HUES64 (cell line): ENCODE measurements at regions not wholly inside any gene's neighbourhood (a gene's known extent, or its start where the extent isn't known, plus 50 kb on each side); places are given as distances from the start of the nearest gene placed in this dataset.
"Not testable (repeated sequence)": the region's sequence is repeated elsewhere in the genome, so short reads cannot be mapped to it uniquely, and the experiment has no call there.

ENCODE experiments used
- H3K27ac ChIP-seq: 2 replicates; pipeline ENCODE4 v1.7.0; 2013; ENCODE audit warnings: low read depth, low read length, inconsistent platforms
- H3K27me3 ChIP-seq: 2 replicates; pipeline ENCODE4 v1.6.1; 2013; ENCODE audit warnings: mild to moderate bottlenecking, low read length; ENCODE audit not compliant: insufficient read depth
- H3K36me3 ChIP-seq: 2 replicates; pipeline ENCODE4 v1.6.1; 2013; ENCODE audit warnings: mild to moderate bottlenecking, low read length; ENCODE audit not compliant: insufficient read depth
- H3K4me1 ChIP-seq: 2 replicates; pipeline ENCODE4 v1.6.1; 2013; ENCODE audit warnings: mild to moderate bottlenecking, low read length, moderate library complexity; ENCODE audit not compliant: insufficient read depth
- H3K4me3 ChIP-seq: 2 replicates; pipeline ENCODE4 v1.5.1; 2013; ENCODE audit warnings: mild to moderate bottlenecking, low read length, moderate library complexity
- H3K9ac ChIP-seq: 2 replicates; pipeline ENCODE4 v1.6.1; 2013; ENCODE audit warnings: mild to moderate bottlenecking, low read depth, low read length
- H3K9me3 ChIP-seq: 2 replicates; pipeline ENCODE4 v1.6.1; 2013; ENCODE audit warnings: low read depth, low read length; ENCODE audit not compliant: insufficient read depth
- WGBS: fragments of 150-250, 120-280 bp; methylation state at CpG from one replicate; pipeline ENCODE4 v1.1.7; 2013; ENCODE audit warnings: missing lambda C conversion rate; 5-methylcytosine and 5-hydroxymethylcytosine counted together

GRCh38 chr7:13751766-13752165 is 237.7 kb downstream of the ETV1 start:
- Histone ChIP-seq H3K9me3 (no peaks in the 10 kb centered on the region; the same call in 1 of the 2 replicates), H3K36me3 (no peaks in the 10 kb centered on the region), H3K27ac (no peak overlapping the region), H3K9ac (no peak overlapping the region), H3K27me3 (no peaks in the 10 kb centered on the region), H3K4me3 (no peak overlapping the region), H3K4me1 (peaks cover 31% of the 10 kb centered on the region)
- WGBS: 63% methylated on average over 1 of the region's 1 CpG

- Histone ChIP-seq H3K4me1 (peaks cover 13% of the 10 kb centered on the region; the same call in 1 of the 2 replicates), H3K9ac (no peak overlapping the region), H3K36me3 (no peaks in the 10 kb centered on the region), H3K27me3 (no peaks in the 10 kb centered on the region), H3K9me3 (no peaks in the 10 kb centered on the region; the same call in 1 of the 2 replicates), H3K4me3 (no peak overlapping the region), H3K27ac (no peak overlapping the region)
- whole genome bisulfite sequencing: 94% methylated on average over 1 of the region's 1 CpG
Observed at GRCh38 chr7:13757841-13758240, 231.6 kb downstream of the ETV1 start.

DNA sequence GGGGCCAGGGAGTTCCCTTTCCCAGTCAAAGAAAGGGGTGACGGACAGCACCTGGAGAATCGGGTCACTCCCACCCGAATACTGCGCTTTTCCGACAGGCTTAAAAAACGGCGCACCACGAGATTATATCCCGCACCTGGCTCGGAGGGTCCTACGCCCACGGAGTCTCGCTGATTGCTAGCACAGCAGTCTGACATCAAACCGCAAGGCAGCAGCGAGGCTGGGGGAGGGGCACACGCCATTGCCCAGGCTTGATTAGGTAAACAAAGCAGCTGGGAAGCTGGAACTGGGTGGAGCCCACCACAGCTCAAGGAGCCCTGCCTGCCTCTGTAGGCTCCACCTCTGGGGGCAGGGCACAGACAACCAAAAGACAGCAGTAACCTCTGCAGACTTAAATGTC is 223.6 kb downstream of the ETV1 start:
- not testable (repeated sequence) for H3K27me3 ChIP-seq, H3K9me3 ChIP-seq, H3K4me1 ChIP-seq, H3K9ac ChIP-seq, H3K4me3 ChIP-seq, H3K36me3 ChIP-seq, H3K27ac ChIP-seq
- WGBS: 44% methylated on average over 5 of the region's 16 CpGs

DNA sequence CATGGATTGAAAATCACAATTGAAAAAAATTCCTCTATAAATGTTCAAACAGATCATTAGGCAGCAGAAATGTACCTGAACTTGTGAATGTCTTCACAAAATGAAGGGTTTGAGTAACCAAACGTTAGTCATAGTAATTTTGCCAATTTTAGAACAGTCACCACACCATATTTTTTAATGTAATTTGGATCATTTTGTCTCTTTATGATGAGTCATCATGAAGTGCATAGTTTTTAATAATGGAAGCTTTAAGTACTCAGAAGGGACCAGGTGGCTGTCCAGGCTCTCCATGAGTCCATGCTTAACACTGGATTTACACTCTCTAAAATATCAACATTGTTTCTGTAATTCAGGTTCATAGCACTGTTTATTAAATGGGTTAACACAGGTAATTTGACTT is 219.2 kb downstream of the ETV1 start:
- Histone ChIP-seq H3K4me3 (no peak overlapping the region), H3K4me1 (peaks cover 12% of the 10 kb centered on the region), H3K27ac (no peak overlapping the region), H3K36me3 (no peaks in the 10 kb centered on the region), H3K27me3 (no peaks in the 10 kb centered on the region), H3K9ac (no peak overlapping the region), H3K9me3 (no peaks in the 10 kb centered on the region)
- WGBS: 71% methylated on average over 1 of the region's 1 CpG

- Histone ChIP-seq H3K36me3 (no peaks in the 10 kb centered on the region), H3K4me3 (no peak overlapping the region), H3K9ac (no peak overlapping the region), H3K27me3 (no peaks in the 10 kb centered on the region), H3K27ac (no peak overlapping the region), H3K9me3 (no peaks in the 10 kb centered on the region), H3K4me1 (peaks cover 15% of the 10 kb centered on the region)
- 98% methylated on average over 2 of the region's 2 CpGs for WGBS
Observed at GRCh38 chr7:13774976-13775375, 214.5 kb downstream of the ETV1 start.

DNA sequence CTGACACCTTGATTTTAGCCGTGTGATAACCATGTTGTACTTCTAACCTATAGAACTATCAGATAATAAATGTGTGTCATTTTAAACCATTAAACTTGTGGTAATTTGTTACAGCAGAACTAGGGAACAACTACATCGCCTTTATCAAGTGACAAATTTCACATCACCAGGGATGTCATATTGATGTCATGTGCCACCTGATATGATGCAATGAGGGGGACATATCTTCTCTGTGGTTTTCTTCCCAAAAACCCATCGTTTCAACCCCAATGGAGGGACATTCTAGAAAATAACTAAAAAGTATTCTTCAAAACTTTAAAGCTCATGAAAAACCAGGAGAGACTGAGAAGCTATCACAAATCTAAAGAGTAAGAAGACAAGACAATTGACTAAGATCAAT is 212.2 kb downstream of the ETV1 start:
- Histone ChIP-seq H3K27me3 (no peaks in the 10 kb centered on the region), H3K27ac (no peak overlapping the region), H3K9ac (no peak overlapping the region), H3K4me3 (no peak overlapping the region), H3K9me3 (no peaks in the 10 kb centered on the region), H3K36me3 (no peaks in the 10 kb centered on the region), H3K4me1 (peaks cover 27% of the 10 kb centered on the region)
- 92% methylated on average over 2 of the region's 3 CpGs for WGBS

DNA sequence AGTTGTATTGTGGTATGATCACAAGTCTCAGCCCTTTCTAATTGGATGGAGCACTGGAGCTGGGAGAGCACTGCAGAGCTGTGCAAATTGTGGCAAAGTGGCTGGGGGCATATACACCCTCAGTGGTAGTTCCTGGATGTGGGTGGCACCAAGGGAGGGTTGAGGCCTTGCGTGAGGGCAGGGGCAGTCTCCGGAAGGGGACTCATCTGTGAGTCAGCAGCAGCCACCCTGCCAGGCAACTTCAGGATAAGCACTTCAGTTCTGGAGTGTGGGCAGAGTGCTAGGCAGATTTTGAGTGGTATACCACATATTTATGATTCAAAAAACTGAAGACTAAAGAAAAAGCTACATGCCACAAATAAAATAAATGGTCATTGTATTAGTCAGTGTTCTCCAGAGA is 210.5 kb downstream of the ETV1 start:
- 90% methylated on average over 2 of the region's 2 CpGs for WGBS
- Histone ChIP-seq H3K9me3 (no peaks in the 10 kb centered on the region), H3K4me3 (no peak overlapping the region), H3K36me3 (no peaks in the 10 kb centered on the region), H3K27me3 (no peaks in the 10 kb centered on the region), H3K4me1 (peaks cover 16% of the 10 kb centered on the region), H3K27ac (no peak overlapping the region), H3K9ac (no peak overlapping the region)

DNA sequence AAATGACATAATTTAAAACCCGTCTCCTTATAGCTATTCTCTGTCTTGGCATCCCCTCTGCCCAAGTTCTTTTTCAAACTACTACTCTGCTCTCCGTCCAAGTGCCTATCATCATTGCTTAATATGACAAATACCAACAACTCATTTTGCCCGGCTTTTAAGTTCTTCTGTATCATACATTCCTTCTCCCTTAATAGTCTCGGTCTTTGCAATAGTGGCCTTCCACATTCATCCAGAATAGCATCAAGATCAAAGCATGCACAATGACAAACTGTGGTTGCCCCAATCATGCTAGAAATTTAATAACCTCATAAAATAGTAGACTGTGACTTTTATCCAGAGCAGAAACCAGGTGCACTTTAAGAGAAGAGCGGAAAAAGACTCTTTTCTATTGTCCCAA is 198.9 kb downstream of the ETV1 start:
- 93% methylated on average over 4 of the region's 5 CpGs for WGBS
- no peaks in the 10 kb centered on the region for H3K36me3 ChIP-seq

GRCh38 chr7:13792208-13792607 is 197.3 kb downstream of the ETV1 start:
- Histone ChIP-seq H3K4me1 (peaks cover under 1% of the 10 kb centered on the region), H3K9me3 (no peaks in the 10 kb centered on the region), H3K27ac (no peak overlapping the region), H3K4me3 (no peak overlapping the region), H3K9ac (no peak overlapping the region), H3K36me3 (no peaks in the 10 kb centered on the region), H3K27me3 (no peaks in the 10 kb centered on the region)
- WGBS: 95% methylated on average over 6 of the region's 6 CpGs

More for the DNA sequence above, 198.9 kb downstream of the ETV1 start:
- no peak overlapping the region for H3K4me3 ChIP-seq
- H3K4me1 ChIP-seq: no peaks in the 10 kb centered on the region
- H3K27me3 ChIP-seq: no peaks in the 10 kb centered on the region
- H3K9me3 ChIP-seq: no peaks in the 10 kb centered on the region
- H3K27ac ChIP-seq: no peak overlapping the region
- H3K9ac ChIP-seq: no peak overlapping the region

DNA sequence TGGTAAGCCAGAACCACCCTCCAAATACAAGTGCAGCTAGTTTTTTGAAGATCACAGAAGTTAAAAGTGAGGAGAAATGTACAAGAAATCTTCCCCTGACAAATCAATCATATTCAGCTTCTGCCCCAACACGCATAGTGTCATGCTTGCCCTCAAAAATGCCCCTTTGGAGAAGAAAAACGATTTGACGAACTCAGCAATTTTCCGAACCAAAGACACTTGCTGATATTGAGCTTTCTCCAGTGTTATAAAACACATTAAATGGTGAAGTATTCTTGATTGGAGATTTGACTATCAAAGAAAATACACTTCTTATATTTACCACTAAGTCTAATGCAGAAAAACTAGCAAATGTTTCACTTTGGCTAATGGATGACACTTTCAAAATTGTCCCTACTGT is 195.5 kb downstream of the ETV1 start:
- Histone ChIP-seq H3K4me3 (no peak overlapping the region), H3K9me3 (no peaks in the 10 kb centered on the region), H3K4me1 (peaks cover 10% of the 10 kb centered on the region), H3K27me3 (no peaks in the 10 kb centered on the region), H3K9ac (no peak overlapping the region), H3K36me3 (no peaks in the 10 kb centered on the region), H3K27ac (no peak overlapping the region)
- 75% methylated on average over 4 of the region's 4 CpGs for WGBS

- no peaks in the 10 kb centered on the region for H3K36me3 ChIP-seq
- H3K9ac ChIP-seq: no peak overlapping the region
- no peak overlapping the region for H3K27ac ChIP-seq
- no peak overlapping the region for H3K4me3 ChIP-seq
- H3K4me1 ChIP-seq: peaks cover 10% of the 10 kb centered on the region
- H3K27me3 ChIP-seq: no peaks in the 10 kb centered on the region
- 96% methylated on average over 1 of the region's 2 CpGs for WGBS
- H3K9me3 ChIP-seq: no peaks in the 10 kb centered on the region
Observed at GRCh38 chr7:13794581-13794980, 194.9 kb downstream of the ETV1 start.

DNA sequence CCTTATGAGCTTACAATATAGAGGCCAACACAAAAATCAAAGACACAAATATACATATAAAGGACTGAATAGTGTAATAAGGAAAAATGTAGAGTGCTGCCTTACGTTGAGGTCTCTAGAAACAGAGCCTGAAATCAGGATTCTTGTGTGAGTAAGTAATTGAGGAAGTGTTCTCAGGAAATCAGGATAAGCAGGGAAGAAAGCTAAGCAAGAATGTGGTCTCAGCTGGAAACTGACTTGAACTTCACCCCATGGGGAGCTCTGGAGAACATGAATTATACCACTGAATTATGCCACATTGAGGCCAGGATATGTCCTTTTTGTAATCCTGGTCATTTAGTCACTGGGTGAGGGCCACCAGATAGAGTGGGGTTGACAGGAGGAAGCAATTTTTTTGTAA is 191.9 kb downstream of the ETV1 start:
- no peaks in the 10 kb centered on the region for H3K36me3 ChIP-seq
- H3K4me3 ChIP-seq: no peak overlapping the region
- H3K9me3 ChIP-seq: no peaks in the 10 kb centered on the region
- 41% methylated on average over 1 of the region's 1 CpG for WGBS
- H3K27me3 ChIP-seq: no peaks in the 10 kb centered on the region
- no peak overlapping the region for H3K27ac ChIP-seq
- H3K4me1 ChIP-seq: peaks cover 30% of the 10 kb centered on the region
- no peak overlapping the region for H3K9ac ChIP-seq
